GM10847 (cell line): ENCODE measurements at regions not wholly inside any gene's neighbourhood (a gene's known extent, or its start where the extent isn't known, plus 50 kb on each side); places are given as distances from the start of the nearest gene placed in this dataset.

Source experiments
- POLR2A ChIP-seq: IDR thresholded peaks from 2 replicates; pipeline ENCODE4 v1.6.1; 2011; ENCODE audit not compliant: insufficient read length; ENCODE audit errors: extremely low read depth

GRCh38 chr14:105836730-105837129 is 310.3 kb downstream of the TMEM121 start:
- TF ChIP-seq POLR2A = no peak

- no peak for TF ChIP-seq POLR2A
Measured at GRCh38 chr14:105837349-105838063, 311.1 kb downstream of the TMEM121 start.

DNA sequence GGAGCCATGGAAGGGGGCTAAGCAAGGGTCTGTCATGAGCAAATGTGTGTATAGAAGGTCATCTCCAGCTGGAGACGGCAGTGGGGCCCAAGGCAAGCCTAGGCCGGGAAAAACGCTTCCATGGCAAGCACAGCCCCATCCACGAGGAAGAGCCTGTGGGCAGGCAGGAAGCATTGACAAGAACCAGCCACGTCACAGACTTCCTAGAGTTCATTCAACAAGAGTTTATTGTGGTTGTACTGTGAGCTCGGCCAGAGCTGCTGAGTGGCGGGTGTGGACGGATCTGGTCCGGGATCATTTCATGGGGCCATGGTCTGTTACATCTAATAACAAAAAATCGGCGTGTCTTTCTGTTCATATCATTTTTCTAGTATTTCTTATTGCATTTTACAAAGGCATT is 311.7 kb downstream of the TMEM121 start:
- no peak for TF ChIP-seq POLR2A

- TF ChIP-seq POLR2A = no peak
Measured at GRCh38 chr14:105838591-105839424, 312.4 kb downstream of the TMEM121 start.

DNA sequence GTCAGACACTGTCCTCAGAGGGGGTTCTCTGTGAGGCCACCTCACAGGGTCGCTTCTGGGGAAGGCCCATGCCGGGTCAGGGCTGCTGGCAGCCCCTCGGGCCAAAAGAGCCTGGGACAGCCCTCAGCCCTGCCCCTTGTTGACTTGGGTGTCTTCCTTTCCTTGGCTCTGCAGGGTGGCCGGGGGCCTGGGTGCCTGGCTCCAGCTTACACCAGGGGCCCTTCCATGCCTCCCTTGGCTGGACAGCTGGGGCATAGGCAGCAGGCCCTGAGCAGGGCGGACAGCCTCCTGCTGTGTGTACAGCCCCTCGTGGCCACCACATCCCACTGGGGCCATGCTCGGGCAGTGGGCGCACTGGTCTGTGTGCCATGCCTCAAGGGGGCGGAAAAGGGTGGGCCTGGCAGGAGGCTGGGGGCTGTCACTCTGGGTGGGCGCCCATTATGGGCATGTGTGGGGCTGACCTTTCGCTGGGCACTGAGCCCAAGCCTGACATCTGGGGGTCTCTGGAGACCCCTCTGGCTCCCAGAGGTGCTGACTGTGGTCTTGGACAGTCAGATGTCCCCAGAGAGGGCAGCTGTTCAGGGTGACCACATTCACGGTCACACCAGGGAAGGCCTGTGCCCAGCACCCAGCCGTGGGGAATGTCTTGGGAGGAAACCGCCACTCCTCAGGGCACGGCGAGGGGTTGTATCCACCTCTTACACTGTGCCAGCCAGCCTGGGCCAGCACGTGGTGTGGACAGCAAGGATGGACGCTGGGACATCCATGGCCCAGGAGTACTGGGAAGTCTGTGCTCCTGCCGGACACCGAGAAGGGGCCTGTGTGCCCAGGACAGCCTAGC is 313.3 kb downstream of the TMEM121 start:
- TF ChIP-seq POLR2A = peak; percentile 9

- TF ChIP-seq POLR2A = no peak
Measured at GRCh38 chr14:105840266-105841021, 314.1 kb downstream of the TMEM121 start.

DNA sequence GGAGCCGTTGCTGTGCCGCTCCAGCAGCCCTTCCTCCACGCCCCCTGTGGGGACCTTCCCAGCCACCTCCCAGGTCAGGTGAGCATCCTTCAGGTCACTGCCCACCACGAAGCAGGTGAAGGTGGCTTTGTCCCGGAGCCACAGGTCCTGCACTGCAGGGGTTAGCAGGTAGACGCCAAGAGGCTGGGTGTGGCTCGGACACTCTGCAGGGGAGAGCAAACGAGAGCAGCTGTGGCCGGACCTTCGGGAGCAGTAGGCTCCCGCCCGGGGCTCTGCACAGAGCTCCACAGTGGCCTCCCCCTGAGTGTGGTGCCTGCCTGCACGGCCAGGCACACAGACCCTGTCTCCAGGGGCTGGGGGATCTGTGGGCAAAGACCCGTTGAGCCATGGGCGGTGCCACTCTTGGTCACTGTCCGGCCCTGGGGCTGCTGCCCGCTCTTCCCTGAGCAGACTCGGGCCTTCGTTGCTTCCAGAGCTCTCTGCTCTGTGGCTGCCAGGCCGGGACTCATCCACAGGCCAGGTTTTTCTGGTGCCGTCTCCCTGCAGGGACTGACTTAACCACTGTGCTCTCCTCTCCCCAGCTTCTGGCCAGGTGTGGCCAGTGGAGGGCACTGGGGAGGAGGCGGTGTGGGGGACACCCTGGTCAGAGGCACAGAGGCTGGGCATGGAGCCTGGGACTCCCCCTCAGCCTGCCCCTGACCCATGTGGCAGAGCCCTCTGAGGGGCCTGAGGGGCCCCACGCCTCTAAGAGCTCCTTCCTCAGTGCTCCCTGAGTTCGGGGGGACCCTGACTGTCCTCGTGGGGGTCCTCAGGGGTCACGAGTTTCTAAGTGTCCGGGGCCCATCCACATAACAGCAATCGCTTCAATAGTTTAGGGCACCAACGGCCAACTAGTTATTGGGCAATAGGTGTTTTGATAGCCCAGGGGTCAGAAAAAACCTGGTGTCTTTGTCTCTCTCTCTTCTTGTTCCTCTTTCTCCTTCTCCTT is 314.9 kb downstream of the TMEM121 start:
- no peak for TF ChIP-seq POLR2A

GRCh38 chr14:105842105-105842504 is 315.7 kb downstream of the TMEM121 start:
- no peak for TF ChIP-seq POLR2A

- no peak for TF ChIP-seq POLR2A
Measured at GRCh38 chr14:105843444-105844046, 317.2 kb downstream of the TMEM121 start.

DNA sequence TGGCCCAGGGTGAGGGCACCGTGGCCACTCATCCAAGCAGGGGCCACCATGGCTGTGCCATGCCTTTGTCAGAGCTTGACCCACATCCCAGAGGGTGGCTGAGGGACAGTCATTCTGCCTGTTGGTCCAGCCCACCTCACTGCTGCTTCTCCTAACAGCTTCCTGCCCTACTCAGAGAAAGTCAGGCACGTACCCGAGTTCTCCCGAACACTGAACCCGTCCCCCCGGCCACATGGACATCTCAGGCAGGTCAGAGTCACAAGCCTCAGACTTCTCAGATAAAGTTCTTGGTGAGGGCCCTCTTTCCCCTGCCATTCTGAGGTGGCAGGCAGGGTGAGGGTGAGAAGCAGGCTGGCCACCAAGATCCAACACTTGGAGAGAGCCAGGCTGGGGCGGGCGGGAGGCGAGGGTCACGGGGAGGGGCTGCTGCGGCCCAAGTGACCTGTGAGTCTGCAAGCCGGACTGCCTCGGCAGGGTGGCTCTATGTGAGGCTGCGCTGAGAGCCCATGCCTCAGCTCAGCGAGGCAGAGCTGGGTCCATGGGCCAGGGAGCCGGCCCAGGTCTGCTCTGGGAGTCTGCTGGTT is 317.8 kb downstream of the TMEM121 start:
- TF ChIP-seq POLR2A = no peak

DNA sequence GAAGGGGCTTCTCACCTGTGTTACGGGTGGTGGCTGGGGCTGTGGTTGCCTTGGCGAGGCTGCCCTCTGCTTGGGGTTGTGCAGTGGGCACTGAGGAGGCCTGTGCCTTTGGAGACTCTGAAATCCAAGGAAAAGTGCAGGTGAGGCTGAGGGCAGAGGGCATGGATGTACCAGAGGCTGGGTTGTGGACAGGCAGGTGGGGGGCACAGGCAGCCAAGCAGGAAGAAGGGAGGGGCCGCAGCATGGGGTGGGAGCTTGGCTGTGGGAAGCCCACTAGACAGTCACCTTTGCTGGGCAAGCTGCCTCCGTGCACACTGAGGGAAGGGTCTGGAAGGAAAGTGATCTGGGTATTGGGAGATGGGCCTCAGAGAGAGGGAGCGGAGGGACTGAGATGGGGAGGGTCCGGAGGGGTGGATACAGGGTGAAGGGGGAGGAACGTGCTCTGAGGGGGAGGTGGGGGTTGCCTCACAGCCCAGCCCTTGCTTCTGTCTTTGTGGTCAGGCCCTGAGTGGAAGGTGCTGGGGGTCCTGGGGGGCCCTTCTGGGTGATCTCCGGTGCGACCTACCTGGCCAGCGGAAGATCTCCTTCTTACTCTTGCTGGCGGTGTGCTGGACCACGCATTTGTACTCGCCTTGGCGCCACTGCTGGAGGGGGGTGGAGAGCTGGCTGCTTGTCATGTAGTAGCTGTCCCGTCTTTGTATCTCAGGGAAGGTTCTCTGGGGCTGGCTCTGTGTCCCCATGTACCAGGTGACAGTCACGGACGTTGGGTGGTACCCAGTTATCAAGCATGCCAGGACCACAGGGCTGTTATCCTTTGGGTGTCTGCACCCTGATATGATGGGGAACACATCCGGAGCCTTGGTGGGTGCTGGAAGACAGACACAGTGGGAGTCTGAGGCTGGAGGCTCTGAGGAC is 318.7 kb downstream of the TMEM121 start:
- no peak for TF ChIP-seq POLR2A

DNA sequence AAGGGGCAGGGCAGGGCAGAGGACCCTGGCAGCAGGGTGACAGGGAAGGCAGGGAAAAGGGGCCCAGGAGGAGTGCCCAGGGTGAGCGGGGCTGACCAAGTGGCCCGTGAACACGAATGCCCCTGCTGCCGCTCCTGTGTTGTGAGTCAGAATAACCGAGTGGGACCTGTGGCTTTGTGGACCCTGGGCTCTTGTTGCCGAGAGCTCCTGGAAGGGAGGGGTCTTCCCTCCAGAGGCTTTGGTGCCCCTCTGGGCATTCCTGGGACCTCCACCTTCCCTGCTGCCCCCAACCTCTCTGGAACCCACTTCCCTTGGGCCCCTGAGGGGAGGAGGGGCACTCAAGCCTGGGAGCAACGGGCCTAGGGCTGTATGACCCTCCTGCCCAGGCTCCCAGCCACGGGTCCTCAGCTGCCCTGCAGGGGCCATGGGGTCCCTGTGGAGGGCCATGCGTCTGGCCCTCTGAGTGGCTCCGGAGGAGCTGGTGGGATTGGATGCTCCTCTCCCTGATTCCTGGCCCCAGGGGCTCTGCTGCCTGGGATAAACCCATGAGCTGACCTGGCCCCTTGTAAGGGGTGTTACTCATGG is 319.4 kb downstream of the TMEM121 start:
- no peak for TF ChIP-seq POLR2A

DNA sequence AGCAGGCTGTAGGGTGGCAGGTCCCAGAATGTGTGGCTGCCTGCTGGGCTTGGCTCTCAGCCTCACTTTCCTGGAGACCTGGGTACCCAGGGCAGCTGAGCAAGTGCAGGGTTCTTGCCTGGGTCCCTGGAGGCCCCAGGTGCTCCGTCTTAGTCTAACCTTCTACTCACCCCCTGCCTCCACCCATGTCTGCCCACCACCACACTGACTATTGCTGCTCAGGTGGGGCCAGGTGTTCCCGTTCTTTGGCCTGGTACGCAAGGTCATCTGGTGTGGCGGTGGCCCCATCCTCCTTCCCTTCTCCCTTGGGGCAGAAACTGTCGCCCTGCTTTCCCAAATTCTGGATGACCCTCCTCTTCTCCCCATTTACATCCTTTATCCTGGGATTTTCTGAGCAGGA is 319.9 kb downstream of the TMEM121 start:
- TF ChIP-seq POLR2A = no peak
